GM18520 (cell line): ENCODE measurements at regions not wholly inside any gene's neighbourhood (a gene's known extent, or its start where the extent isn't known, plus 50 kb on each side); places are given as distances from the start of the nearest gene placed in this dataset.
A peak's percentile ranks its signal among the peaks of the same experiment; 100 is the strongest.

Experiments
- ATAC-seq: cut with Tn5 transposase; IDR thresholded peaks from one replicate; pipeline ENCODE4 v1.9.1; 2021; ENCODE audit not compliant: unreplicated experiment

- ATAC-seq, result no peak
Measured at GRCh38 chr11:26225646-26226045, 106.3 kb upstream of the ANO3 start.

DNA sequence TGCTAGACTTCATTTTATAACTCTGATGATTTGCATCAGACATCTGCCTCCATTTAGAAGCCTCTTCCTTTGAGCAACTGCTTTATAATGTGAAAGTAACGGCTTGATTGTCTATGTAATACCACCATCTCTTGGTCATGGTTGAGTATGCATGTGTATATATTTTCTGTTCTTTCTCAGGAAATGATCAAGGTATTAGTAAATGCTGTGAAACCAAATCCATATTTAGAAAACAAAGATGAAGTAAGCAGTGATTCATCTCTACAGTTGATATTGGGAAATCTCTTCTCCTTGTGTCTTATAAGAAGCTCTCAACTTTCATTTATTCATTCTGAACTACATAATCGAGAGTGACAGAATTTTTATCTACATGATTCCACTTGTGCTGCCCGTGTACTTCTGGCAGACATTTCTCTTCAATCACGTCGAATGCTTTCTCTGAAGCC lies 104.6 kb upstream of the ANO3 start:
- peak; percentile 74 for ATAC-seq

DNA sequence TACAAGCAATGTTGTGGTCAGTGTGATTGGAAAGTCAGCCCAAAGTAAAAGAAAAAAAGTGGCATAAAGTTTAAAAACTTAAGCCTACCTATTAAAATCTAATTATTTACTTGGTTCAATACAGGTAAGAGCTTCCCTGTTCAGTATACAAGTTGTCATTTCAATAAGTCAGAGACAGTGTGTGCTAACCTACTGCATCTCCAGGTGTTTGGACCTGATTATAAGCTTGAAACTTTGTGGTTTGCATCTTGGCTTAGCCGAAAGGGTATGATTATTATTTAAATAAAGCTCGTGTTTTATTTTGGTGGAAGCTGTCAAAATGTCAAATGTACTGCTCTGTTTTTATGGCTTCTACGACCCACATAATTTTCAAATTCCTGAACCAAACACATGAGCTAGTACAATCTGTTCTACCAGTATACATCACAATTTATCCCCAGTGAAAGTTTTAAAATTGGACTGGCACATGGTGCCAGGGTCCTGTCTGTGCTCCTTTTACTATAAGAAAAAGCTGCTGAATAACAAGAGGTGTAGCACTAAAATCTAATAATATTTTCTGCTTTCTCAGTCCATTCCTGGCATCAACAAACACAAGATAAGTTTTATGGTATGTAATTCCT lies 103.9 kb upstream of the ANO3 start:
- no peak for ATAC-seq

GRCh38 chr11:26228778-26229177 lies 103.2 kb upstream of the ANO3 start:
- no peak for ATAC-seq

GRCh38 chr11:26229257-26229656 lies 102.7 kb upstream of the ANO3 start:
- ATAC-seq, result no peak

- no peak for ATAC-seq
Measured at GRCh38 chr11:26229981-26230380, 101.9 kb upstream of the ANO3 start.

DNA sequence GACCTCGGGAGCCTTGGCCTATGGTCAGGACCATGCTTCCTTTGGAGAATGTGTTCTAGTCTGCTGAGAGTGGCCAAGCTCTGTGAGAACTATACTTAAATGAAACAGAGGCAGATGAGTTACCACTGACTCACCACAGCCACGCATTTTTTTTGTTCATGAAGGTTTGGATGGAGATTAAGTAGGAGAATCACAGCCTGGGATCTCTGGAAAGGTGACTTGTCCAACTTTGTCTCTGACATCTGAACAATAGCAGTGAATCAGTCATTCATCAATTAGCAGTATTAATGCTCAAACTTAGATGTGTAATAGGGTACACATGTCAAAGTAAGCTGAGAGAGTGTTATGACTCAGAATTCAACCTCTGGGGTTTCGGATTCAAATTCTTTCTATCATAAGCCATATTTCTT lies 100.7 kb upstream of the ANO3 start:
- ATAC-seq, result peak; percentile 34

DNA sequence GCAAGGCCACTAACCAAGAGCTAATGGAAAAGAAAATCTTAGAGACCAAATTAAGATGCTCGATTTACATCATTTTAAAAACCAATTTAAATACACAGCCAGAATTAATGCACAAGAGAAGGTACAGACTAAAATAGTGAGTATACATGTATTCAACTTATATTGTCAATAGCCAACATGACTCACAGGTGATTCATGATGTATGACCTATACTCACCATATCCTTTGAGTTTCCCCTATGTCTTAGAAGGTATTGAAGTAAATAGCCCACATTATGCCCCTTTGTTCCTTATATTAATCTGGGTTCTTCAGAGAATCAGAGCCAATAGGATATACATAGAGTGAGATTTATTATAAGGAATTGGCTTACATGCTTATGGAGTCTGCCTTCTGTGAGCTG lies 97.5 kb upstream of the ANO3 start:
- ATAC-seq, result no peak

DNA sequence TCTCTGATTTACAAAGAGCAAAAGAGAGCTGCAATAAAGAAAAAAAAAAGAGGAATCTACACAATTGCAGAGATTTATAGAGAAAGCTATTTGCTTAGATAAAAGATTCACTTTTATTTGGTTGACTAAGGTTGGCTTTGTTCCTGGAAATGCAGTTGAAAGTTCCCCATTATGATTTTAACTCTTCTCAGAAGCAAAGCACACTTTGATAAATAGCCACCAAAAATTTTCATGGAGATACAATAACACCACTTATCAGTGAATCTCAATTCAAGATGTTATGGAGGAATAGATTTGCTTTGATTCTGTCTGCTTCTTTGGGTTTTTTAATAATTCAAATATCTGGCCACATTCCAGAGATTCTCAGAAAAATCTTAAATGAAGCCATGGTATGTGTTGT lies 88.5 kb upstream of the ANO3 start:
- ATAC-seq, result no peak

DNA sequence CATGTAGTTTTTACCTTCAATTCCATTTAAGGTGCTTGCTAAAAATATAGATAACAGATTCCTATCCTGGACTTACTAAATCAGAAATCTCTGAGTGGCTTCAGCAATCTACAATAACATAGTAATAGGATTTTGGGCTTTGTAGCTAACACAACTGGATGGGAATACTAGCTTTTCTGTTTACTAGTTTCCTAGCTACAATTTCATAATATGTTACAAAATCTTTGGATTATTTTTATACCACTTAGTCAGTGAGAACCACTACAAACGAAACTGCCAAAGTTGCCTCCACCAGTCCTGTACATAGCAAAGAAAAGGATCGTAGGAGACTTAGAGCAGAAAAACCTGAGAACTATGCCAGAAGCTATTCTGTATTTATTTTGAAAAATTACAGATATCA lies 87.7 kb upstream of the ANO3 start:
- ATAC-seq, result no peak

GRCh38 chr11:26245046-26245445 lies 86.9 kb upstream of the ANO3 start:
- ATAC-seq, result no peak

DNA sequence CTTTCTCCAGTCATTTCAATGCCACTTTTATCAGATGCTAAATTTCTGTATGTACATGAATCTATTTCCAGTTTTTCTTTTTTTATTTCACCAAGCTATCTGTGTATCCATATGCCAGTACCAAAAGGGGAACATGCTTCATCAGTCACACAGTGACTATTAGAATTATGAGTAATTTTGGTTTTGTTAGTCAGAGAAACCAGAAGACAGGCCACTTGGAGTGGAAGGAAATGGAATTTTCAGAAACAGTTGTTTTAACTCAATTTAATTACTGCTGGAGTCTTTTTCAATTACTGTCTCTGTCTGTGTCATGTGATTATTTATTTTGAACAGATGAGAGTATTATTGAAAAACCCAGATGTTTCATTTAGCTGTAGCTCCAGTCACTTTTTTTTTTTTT lies 84.6 kb upstream of the ANO3 start:
- no peak for ATAC-seq

DNA sequence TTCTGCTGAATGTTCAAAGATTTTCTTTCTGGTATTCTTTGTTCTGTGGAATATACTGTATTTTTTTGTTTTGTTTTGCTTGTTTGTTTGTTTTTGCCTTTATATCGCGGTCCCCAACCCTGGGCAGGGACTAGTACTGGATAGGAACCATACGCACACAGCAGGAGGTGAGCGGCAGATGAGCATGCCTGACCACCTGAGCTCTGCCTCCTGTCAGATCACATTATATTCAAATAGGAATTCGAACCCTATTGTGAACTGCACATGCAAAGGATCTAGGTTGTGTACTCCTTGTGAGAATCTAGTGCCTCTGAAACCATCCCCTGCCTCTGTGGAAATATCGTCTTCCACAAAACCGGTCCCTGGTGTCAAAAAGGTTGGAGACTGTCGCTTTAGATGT lies 83.3 kb upstream of the ANO3 start:
- ATAC-seq, result no peak

DNA sequence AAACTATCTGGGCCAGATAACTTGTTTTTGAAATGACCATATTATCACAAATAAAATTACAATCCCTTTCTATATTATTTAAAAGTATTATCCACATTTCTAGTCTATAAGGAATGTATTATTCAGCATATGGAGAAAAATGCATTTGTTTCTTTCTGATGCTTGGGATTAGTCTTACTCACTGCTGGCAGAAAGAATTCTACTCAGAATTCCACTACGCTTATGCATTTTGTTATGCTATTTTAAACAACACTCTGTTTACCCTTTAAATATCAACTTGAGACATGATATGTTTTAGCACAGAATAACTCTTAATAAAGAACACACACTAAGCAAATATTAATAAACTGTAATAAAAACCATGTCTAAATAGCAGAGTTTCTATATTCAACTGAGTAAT lies 77.6 kb upstream of the ANO3 start:
- no peak for ATAC-seq

- no peak for ATAC-seq
Measured at GRCh38 chr11:26263769-26264168, 68.2 kb upstream of the ANO3 start.

- ATAC-seq, result no peak
Measured at GRCh38 chr11:26264266-26264665, 67.7 kb upstream of the ANO3 start.

DNA sequence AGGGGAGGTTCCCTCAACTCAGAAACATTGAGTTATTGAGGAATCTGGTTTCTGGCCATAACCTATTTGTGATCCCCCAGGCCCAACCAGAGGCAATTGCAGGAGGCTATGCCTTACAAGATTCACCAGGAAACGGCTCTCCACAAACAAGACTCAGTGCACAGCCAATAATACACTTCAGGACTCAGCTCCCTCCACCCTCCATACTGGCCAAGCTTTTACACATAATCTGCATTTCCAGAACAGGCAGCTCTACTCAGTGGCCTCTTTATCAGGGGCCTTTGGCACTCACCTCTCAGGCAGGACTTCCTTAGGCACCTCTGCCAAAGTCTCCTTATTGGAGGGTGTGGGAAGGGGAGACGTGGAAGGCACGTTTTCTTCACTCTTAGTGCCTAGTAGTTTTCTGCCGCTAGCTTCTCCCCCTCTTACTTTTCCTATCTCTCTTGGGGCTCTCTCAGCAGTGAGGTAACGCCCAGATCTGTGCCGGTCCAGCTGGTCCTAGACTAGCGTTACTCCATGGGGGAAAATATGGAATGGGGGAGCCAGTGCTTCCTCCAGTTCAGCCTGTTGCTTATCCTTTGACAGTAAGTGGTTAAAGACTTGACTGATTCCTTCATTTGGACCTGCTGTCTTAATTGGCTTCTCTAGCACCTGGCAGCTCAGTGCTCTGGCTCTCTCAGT lies 62.8 kb upstream of the ANO3 start:
- no peak for ATAC-seq

DNA sequence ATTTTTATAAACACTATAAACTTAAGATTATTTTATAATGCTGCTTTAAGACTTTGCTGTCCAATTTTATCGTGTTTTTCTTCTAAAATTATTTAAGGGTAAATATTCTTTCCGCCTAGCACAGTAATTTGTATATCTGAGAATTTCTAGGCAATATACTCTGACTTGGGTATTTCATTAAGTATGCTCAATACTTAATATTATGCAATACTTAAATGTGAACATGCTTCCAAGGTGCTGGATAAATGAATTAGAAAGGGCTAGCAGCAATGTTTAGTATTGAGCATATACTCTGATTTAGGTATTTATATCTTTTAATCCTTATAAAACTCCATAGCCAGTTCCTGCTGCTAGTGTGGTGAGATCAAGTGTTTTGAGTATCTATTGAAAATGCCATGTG lies 60.3 kb upstream of the ANO3 start:
- no peak for ATAC-seq

- ATAC-seq, result peak; percentile 72
Measured at GRCh38 chr11:26276798-26277424, 55.0 kb upstream of the ANO3 start.

DNA sequence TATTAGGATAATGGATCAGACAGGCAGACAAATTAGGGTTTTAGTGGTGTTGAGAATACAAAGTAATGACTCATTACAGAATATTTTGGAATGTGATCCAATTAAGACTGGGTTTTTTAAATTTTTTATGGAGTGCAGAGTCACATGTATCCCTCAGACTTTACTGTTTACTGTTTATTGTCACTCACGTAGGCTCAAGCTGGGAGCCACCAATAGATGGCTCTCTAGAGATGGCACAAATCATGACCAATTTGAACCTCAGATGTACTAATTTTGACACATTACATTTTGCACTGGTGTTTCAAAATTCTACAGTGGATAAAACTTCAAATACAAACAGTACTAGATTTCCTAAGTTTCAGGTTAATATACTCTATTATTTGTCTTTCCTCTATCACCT lies 53.6 kb upstream of the ANO3 start:
- ATAC-seq, result no peak
